Dendritic cell treated with granulocyte-macrophage colony-stimulating factor and Interleukin-4, amounts not matched to agents 40 ng/mL and 50 ng/mL, for 4 days (primary cell): ENCODE measurements at regions not wholly inside any gene's neighbourhood (a gene's known extent, or its start where the extent isn't known, plus 50 kb on each side); places are given as distances from the start of the nearest gene placed in this dataset.
"Not testable (repeated sequence)": the region's sequence is repeated elsewhere in the genome, so short reads cannot be mapped to it uniquely, and the experiment has no call there.

ENCODE experiments used
- H3K27ac Mint-ChIP-seq: one replicate; pipeline ENCODE4 v1.8.0; 2022; ENCODE audit warnings: mild to moderate bottlenecking, mixed read lengths
- H3K27me3 Mint-ChIP-seq: one replicate; pipeline ENCODE4 v1.8.0; 2022; ENCODE audit warnings: mild to moderate bottlenecking, mixed read lengths
- H3K36me3 Mint-ChIP-seq: one replicate; pipeline ENCODE4 v1.8.0; 2022; ENCODE audit warnings: low read depth, mixed read lengths
- H3K4me1 Mint-ChIP-seq: one replicate; pipeline ENCODE4 v1.8.0; 2022; ENCODE audit warnings: low read depth, mixed read lengths
- H3K4me3 Mint-ChIP-seq: one replicate; pipeline ENCODE4 v1.8.0; 2022; ENCODE audit warnings: mild to moderate bottlenecking, moderate library complexity, mixed read lengths
- H3K9me3 Mint-ChIP-seq: one replicate; pipeline ENCODE4 v1.8.0; 2022; ENCODE audit warnings: mixed read lengths
- intact Hi-C: fragments of 100-400 bp; cut with micrococcal nuclease; formaldehyde crosslinking; loops from one replicate; pipeline ENCODE4 v1.15.0; 2022

- intact Hi-C loops, result no loop called here
- Mint-ChIP-seq H3K27me3 (no peaks in the 10 kb centered on the region), H3K4me1 (no peaks in the 10 kb centered on the region), H3K9me3 (peaks cover 7% of the 10 kb centered on the region), H3K4me3 (no peak overlapping the region), H3K27ac (no peak overlapping the region), H3K36me3 (no peaks in the 10 kb centered on the region)
These were observed 1389.4 kb upstream of the GOT2 start for GRCh38 chr16:60123392-60124023.

GRCh38 chr16:60120586-60120985 is 1386.5 kb upstream of the GOT2 start:
- Mint-ChIP-seq H3K9me3 (peaks cover 7% of the 10 kb centered on the region), H3K27me3 (no peaks in the 10 kb centered on the region), H3K4me1 (no peaks in the 10 kb centered on the region), H3K4me3 (no peak overlapping the region), H3K36me3 (no peaks in the 10 kb centered on the region), H3K27ac (no peak overlapping the region)
- intact Hi-C loops, result no loop called here

GRCh38 chr16:60110531-60110930 is 1376.4 kb upstream of the GOT2 start:
- H3K36me3 Mint-ChIP-seq, result no peaks in the 10 kb centered on the region
- H3K27ac Mint-ChIP-seq, result no peak overlapping the region
- H3K4me3 Mint-ChIP-seq, result no peak overlapping the region
- H3K27me3 Mint-ChIP-seq, result no peaks in the 10 kb centered on the region
- H3K9me3 Mint-ChIP-seq, result peaks cover 8% of the 10 kb centered on the region
- H3K4me1 Mint-ChIP-seq, result peaks cover 17% of the 10 kb centered on the region
- intact Hi-C loops, result no loop called here

- peak overlapping the region; percentile 46 for H3K4me3 Mint-ChIP-seq
- peaks cover 17% of the 10 kb centered on the region for H3K4me1 Mint-ChIP-seq
- intact Hi-C loops, result no loop called here
- peaks cover 8% of the 10 kb centered on the region for H3K9me3 Mint-ChIP-seq
- peak overlapping the region; percentile 74 for H3K27ac Mint-ChIP-seq
- H3K36me3 Mint-ChIP-seq, result no peaks in the 10 kb centered on the region
- no peaks in the 10 kb centered on the region for H3K27me3 Mint-ChIP-seq
These were observed 1373.8 kb upstream of the GOT2 start for GRCh38 chr16:60107871-60108270.

GRCh38 chr16:60107437-60107836 is 1373.3 kb upstream of the GOT2 start:
- Mint-ChIP-seq H3K27ac (peak overlapping the region; percentile 74), H3K9me3 (peaks cover 8% of the 10 kb centered on the region), H3K4me3 (peak overlapping the region; percentile 46), H3K4me1 (peaks cover 17% of the 10 kb centered on the region), H3K36me3 (no peaks in the 10 kb centered on the region), H3K27me3 (no peaks in the 10 kb centered on the region)
- intact Hi-C loops, result no loop called here

- no peak overlapping the region for H3K27ac Mint-ChIP-seq
- H3K27me3 Mint-ChIP-seq, result no peaks in the 10 kb centered on the region
- no peak overlapping the region for H3K4me3 Mint-ChIP-seq
- no peaks in the 10 kb centered on the region for H3K4me1 Mint-ChIP-seq
- intact Hi-C loops, result no loop called here
- H3K9me3 Mint-ChIP-seq, result peaks cover 33% of the 10 kb centered on the region
- H3K36me3 Mint-ChIP-seq, result no peaks in the 10 kb centered on the region
These were observed 1366.3 kb upstream of the GOT2 start for GRCh38 chr16:60100371-60100770.

- H3K27me3 Mint-ChIP-seq, result no peaks in the 10 kb centered on the region
- H3K9me3 Mint-ChIP-seq, result peaks cover 9% of the 10 kb centered on the region
- intact Hi-C loops, result no loop called here
- H3K4me1 Mint-ChIP-seq, result no peaks in the 10 kb centered on the region
- H3K27ac Mint-ChIP-seq, result no peak overlapping the region
- H3K4me3 Mint-ChIP-seq, result no peak overlapping the region
- H3K36me3 Mint-ChIP-seq, result no peaks in the 10 kb centered on the region
These were observed 1357.4 kb upstream of the GOT2 start for GRCh38 chr16:60091529-60091928.

GRCh38 chr16:60091071-60091470 is 1357.0 kb upstream of the GOT2 start:
- Mint-ChIP-seq H3K4me3 (no peak overlapping the region), H3K27me3 (no peaks in the 10 kb centered on the region), H3K36me3 (no peaks in the 10 kb centered on the region), H3K4me1 (no peaks in the 10 kb centered on the region), H3K9me3 (peaks cover 10% of the 10 kb centered on the region), H3K27ac (no peak overlapping the region)
- intact Hi-C loops, result no loop called here

GRCh38 chr16:60087530-60087929 is 1353.4 kb upstream of the GOT2 start:
- H3K27ac Mint-ChIP-seq, result no peak overlapping the region
- no peaks in the 10 kb centered on the region for H3K4me1 Mint-ChIP-seq
- intact Hi-C loops, result no loop called here
- H3K36me3 Mint-ChIP-seq, result no peaks in the 10 kb centered on the region
- H3K27me3 Mint-ChIP-seq, result no peaks in the 10 kb centered on the region
- H3K9me3 Mint-ChIP-seq, result peaks cover 33% of the 10 kb centered on the region
- H3K4me3 Mint-ChIP-seq, result no peak overlapping the region

GRCh38 chr16:60078819-60079218 is 1344.7 kb upstream of the GOT2 start:
- H3K27me3 Mint-ChIP-seq, H3K4me3 Mint-ChIP-seq, H3K27ac Mint-ChIP-seq, H3K36me3 Mint-ChIP-seq, intact Hi-C loops, H3K4me1 Mint-ChIP-seq: not testable (repeated sequence)
- peaks cover 59% of the 10 kb centered on the region for H3K9me3 Mint-ChIP-seq

- H3K36me3 Mint-ChIP-seq, result no peaks in the 10 kb centered on the region
- H3K4me3 Mint-ChIP-seq, result no peak overlapping the region
- peaks cover 57% of the 10 kb centered on the region for H3K9me3 Mint-ChIP-seq
- intact Hi-C loops, result no loop called here
- H3K4me1 Mint-ChIP-seq, result no peaks in the 10 kb centered on the region
- no peak overlapping the region for H3K27ac Mint-ChIP-seq
- H3K27me3 Mint-ChIP-seq, result no peaks in the 10 kb centered on the region
These were observed 1343.7 kb upstream of the GOT2 start for GRCh38 chr16:60077861-60078260.

GRCh38 chr16:60074378-60074777 is 1340.3 kb upstream of the GOT2 start:
- intact Hi-C loops, result no loop called here
- no peak overlapping the region for H3K27ac Mint-ChIP-seq
- H3K36me3 Mint-ChIP-seq, result no peaks in the 10 kb centered on the region
- H3K4me3 Mint-ChIP-seq, result no peak overlapping the region
- H3K4me1 Mint-ChIP-seq, result no peaks in the 10 kb centered on the region
- H3K27me3 Mint-ChIP-seq, result no peaks in the 10 kb centered on the region
- H3K9me3 Mint-ChIP-seq, result peaks cover 23% of the 10 kb centered on the region

GRCh38 chr16:60073376-60073775 is 1339.3 kb upstream of the GOT2 start:
- Mint-ChIP-seq H3K27ac (no peak overlapping the region), H3K4me1 (no peaks in the 10 kb centered on the region), H3K36me3 (no peaks in the 10 kb centered on the region), H3K4me3 (no peak overlapping the region), H3K9me3 (peaks cover 13% of the 10 kb centered on the region), H3K27me3 (no peaks in the 10 kb centered on the region)
- intact Hi-C loops, result no loop called here

GRCh38 chr16:60064026-60064425 is 1329.9 kb upstream of the GOT2 start:
- Mint-ChIP-seq H3K27me3 (no peaks in the 10 kb centered on the region), H3K36me3 (no peaks in the 10 kb centered on the region), H3K9me3 (no peaks in the 10 kb centered on the region), H3K4me3 (no peak overlapping the region), H3K27ac (no peak overlapping the region), H3K4me1 (no peaks in the 10 kb centered on the region)
- intact Hi-C loops, result no loop called here

- Mint-ChIP-seq H3K27me3 (no peaks in the 10 kb centered on the region), H3K36me3 (no peaks in the 10 kb centered on the region), H3K4me3 (no peak overlapping the region), H3K27ac (no peak overlapping the region), H3K9me3 (peaks cover 7% of the 10 kb centered on the region), H3K4me1 (no peaks in the 10 kb centered on the region)
- intact Hi-C loops, result no loop called here
These were observed 1327.3 kb upstream of the GOT2 start for GRCh38 chr16:60061396-60061795.
